Middle frontal gyrus (tissue), 1 donor: ENCODE measurements at regions not wholly inside any gene's neighbourhood (a gene's known extent, or its start where the extent isn't known, plus 50 kb on each side); places are given as distances from the start of the nearest gene placed in this dataset.
"Not testable (repeated sequence)": the region's sequence is repeated elsewhere in the genome, so short reads cannot be mapped to it uniquely, and the experiment has no call there.

Experiments
- DNase-seq: peaks from one replicate; pipeline ENCODE4 v3.0.0-alpha.2; 2015; ENCODE audit warnings: low spot score; ENCODE audit errors: extremely low spot score

DNA sequence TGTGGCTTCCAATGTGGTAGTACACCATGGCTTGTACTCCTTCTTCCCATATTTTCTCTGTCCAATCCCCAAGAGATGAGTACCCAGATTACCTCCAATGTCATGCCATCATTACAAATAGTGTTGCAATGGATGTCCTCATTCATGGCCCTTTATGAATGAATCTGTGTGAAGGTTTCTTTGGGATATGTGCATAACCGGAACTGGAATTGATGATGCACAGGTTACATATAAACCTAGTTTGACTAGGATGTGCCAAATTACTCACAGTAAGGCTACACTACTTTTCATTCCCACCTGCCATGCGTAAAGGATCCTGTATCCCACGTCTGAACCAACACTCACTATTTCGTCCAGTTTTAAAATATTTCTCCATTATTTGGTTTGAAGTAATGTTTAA is 173.9 kb upstream of the CXCR4 start:
- no peak for DNase-seq

DNA sequence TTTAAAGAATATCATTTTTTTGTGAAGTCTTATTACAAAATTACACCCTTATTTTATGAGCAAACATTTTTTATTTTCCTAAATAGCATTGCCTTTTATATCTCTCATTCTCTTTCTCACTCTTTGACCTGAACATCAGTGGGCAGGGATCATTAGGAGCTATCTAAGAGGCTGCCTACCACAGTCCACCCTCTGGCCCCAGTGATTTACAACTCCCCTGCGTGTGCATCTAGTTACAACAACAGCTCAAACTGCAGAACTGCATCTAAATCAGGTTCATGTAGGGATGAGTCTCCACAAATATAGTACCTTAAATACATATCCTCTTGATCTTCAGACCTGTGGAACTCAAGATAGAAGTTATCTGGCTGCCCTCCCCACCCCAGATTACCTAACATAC is 172.4 kb upstream of the CXCR4 start:
- no peak for DNase-seq

DNA sequence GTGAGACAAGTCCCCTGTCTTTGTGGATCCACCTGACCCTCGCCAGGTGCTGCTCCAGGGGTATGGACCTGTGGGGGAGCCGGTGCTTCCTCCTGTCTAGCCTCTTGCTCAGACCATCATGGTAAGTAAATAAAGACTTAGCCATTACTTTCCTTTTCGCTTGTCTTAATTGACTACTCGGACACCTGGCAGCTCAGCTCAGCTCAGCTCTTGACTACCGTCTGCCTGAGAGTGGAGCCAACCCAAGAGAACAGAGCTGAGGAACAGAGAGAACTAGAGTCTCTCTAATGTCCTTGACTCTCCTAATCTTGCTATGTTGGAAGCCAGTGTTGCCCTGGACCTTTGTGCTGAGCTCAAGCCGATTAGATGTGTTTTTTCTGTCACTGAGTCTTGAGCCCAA is 170.3 kb upstream of the CXCR4 start:
- no peak for DNase-seq

DNA sequence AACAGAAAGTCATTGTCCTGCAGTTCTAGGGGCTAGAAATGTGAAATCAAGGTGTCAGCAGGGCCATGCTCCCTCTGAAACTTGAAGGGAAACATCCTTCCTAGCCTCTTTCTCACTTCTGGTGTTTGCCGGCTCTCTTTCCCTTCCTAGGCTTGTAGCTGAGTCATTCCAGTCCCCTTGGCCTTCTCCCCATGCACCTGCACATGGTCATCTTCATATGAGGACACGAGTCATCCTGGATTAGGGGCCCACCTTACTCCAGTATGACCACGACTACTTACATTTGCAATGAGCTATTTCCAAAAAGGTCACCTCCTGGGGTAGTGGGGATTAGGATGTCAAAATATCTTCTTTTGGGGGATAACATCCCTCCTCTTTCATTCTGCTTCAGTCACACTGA is 168.5 kb upstream of the CXCR4 start:
- DNase-seq, result no peak

DNA sequence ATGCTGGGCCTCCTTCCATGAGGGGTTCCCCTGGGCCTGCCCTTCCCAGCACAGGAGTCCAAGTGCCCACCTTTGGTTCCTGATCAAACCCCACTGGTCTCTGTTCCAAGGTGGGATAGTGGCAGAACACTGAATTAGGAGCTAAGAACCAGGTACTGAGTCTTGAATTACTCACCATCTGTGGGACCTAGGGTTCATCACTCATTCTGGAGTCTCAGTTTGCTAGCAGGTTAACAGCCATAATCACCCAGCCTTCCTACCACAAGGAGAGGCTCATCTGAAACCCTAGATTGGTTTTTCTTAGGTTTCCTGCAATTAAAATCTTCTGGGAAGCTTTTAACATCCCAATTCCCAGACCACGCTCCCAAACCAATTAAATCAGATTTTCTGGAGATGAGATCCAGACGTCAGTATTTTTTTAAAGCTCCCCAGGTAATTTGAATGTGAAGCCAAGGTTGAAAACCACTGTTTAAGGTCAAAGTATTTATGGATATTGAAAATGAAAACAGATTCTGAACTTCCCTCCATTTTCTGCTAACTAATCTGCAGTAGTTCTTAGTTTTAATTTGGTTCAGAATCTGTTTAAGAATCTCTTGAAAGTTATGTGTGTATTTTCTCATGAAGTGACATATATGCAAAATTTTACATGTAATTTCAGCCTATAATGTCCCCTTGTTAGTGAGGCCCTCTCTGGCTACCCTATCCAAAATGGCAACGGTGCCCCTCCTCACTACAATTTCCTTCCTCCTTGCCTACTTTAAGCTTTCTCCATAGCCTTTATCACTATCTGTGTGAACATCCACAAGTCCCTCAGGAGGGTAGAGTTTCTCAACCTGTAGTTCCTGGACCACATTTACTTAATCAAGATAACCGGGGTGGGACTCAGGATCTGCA is 166.5 kb upstream of the CXCR4 start:
- DNase-seq, result no peak

DNA sequence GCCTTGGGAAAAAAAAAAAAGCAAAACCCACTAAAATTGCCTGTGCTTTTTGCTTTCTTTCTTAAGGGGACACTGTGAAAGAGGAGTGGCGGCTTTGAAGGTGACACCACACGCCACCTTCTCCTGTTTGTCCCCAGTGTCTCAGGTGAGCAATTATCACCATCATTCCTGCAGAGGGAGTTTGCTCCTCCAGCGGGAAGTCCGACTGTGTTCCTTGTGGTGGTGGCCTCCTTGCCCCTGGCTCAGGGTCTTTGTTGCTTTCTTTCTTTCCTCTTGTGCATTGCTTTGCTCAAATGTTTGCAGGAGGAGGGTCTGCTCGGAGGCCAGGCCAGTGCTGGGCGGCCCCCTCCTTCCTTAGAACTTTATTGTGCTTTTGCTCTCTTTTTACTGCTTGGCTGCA is 164.3 kb upstream of the CXCR4 start:
- DNase-seq, result no peak

DNA sequence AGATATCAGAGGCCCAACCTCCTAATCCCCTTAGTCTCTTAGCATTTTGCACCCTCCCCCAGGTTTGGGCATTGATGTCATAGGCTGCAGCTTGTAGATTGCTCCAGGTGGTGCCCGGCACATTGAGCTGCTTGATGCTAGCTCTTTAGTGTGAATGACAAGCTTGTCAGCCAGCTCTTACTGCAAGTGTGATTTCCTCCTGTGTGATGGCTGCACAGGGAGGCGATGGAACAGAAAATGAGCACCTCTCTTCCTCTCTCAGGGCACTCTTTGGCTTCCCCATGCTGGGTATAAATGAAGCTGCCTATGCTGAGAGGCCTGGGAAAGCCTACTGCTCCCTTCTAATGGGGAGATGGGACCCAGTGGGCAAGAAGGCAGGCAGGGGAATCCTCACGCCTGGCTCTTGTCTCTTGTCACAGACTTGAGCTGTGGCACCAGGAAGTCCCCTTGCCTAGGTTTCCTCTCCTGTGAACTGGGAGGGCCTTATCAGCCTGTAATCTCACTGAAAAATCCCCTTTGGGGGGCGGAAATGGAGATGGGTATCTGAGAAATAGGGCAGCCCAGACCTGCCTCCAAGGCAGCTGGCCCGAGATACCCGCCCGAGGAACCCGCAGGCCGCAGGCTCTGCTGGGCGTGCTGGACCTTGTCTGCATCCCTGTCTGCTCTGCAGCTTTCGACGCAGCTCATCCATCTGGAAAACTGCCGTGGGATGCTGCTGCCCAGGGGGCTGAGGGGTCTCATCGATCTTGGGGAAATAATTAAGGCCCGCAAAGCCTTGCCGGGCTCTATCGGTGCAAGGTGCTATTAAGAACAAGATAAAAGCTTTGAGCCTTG is 163.5 kb upstream of the CXCR4 start:
- no peak for DNase-seq

DNA sequence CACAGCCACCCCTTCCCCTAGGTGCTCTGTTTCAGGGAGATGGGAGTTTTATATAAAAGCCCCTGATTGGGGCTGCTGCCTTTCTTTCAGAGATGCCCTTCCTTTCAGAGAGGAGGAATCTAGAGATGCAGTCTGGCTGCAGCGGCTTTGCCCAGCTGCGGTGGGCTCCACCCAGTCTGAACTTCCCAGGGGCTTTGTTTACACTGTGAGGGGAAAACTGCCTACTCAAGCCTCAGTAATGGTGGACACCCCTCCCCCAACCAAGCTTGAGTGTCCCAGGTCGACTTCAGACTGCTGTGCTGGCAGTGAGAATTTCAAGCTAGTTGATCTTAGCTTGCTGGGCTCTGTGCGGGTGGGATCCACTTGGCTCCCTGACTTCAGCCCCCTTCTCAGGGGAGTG is 148.4 kb upstream of the CXCR4 start:
- DNase-seq, result not testable (repeated sequence)

DNA sequence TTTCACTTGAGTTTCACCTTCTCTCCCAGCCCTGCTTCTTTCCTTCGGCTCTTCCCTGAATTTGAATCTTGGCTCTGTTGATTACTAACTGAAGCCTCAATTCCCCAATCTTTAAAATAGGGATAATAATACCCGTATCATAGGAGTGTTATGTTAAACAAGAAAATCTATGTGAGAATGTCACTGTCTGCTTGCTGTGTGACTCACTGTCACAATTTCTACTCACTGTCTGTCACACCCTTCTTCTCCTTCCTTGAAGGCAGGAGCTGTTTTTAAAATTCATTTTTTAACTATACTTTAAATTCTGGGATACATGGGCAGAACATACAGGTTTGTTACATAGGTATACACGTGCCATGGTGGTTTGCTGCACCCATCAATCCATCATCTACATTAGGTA is 141.6 kb upstream of the CXCR4 start:
- no peak for DNase-seq

DNA sequence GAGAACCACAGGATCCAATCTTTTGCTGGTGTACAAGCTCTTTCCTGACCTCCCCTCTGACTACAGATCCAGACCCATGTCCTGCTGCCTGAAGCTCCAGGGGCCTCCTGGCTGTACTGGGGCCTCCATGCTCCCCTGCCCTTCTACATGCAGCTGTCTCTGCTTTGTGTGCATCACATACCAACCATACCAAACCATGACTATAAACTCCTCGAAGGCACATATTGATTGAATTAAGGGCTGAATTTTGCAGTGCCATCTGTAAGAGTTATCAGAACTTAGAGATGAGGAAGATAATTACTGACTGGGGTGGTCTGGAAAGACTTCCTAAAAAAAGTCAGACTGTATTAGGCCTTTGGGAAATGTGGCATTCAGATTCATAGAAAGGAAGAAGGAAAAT is 139.9 kb upstream of the CXCR4 start:
- DNase-seq, result no peak

DNA sequence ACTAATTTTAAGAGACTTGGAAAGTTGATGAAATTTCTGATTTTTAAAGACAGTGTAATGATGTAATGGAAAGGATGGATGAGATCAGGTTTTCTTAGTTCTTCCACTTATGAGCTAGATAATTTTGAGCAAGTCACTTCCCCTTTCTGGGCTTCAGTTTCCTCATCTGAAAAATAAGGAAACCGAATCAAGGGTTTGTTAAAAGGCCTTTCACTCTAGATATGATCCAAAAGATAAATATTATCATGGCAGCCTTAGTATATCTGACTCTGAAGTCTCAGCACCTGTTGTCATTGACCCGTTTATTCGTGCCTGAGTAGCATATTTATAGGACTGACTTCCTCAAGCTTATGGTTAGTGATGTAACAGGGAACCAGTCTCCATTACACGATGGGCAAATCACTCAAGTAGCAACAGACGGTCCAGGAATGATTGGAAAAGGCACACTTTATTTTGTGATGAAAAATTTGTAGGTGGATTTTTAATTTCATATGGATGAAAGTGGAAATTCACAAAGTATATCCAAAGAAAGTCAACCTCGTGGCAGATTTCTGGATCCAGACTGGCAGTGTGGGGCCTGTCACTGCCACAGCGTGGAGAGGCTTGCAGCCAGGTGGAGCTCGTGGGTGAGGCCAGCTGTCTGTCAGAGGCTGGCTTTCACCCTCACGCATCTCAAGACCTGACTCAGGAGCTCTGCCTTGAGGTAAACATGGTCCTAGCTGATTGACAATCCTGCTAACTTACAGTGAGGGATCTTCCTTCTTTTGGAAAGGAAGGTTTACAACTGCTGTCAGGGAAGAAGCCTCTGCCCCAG is 137.9 kb upstream of the CXCR4 start:
- DNase-seq, result no peak

DNA sequence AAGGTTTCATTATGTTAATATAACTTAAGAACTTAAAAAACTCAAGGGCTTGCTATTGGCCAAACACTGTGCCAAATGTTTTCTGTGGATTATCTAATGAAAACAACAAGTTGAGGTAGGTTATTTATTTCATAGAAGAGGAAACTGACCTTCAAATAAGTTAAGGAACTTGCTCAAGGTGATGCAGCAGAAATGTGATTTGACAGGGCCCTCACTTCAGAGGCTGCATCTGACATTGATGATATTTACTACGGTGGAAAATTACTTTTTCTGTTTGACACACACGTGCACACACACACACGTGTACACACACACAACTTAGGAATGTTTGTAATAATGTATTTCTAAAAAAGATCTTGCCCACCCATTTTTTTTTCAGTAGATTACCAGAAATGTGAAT is 137.2 kb upstream of the CXCR4 start:
- DNase-seq, result no peak

DNA sequence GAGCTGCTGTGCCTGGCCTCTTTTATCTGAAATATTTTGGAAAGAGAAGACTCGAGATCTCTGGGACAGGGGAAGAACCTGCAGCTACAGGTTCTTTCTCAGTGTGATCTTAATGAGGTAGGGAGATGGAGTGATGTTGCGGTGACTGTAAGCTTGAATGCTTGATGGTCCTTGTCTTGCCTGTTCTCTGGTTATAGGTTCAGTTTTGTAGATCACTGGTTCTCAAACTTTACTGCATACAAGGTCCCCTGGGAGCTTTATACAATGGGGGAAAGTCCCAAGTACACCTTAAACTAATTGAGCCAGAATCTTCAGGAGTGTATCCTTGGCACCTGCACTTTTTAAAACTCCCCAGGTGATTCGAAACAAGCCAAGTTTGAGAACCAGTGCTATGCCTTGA is 136.7 kb upstream of the CXCR4 start:
- no peak for DNase-seq

DNA sequence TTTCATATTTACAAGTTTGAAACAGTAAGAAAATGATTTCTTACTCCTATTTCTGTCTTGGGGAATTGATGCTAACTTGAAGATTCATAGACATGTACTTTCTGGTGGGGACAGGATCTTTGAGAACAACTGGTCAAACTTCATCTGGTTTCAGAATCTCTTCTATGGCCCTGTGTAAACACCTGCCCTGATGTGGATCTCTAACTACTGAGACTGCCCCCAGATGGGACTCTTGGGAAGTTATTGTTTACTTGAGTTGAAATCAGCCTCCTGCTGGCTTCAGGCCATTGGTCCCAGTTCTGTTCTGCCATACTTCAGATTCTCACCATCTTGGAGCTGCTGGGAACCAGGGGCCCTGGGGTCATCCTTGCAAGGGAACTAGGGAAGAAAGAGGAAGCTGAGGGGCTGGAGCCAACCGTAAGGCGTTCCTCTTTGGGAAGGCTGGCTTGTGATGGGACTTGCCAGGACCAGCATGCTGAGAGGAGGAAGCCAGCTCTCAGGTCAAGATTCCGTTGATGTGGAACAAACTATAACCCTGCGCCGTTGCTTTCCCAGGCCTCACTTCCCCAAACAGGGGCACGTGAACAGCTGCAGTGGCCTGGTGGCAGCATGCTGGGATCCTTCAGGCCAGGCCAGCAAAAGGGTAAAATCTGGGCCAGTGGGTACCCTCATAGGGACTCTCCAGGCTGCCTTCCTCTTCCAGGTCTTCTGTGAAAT is 135.5 kb upstream of the CXCR4 start:
- DNase-seq, result no peak

DNA sequence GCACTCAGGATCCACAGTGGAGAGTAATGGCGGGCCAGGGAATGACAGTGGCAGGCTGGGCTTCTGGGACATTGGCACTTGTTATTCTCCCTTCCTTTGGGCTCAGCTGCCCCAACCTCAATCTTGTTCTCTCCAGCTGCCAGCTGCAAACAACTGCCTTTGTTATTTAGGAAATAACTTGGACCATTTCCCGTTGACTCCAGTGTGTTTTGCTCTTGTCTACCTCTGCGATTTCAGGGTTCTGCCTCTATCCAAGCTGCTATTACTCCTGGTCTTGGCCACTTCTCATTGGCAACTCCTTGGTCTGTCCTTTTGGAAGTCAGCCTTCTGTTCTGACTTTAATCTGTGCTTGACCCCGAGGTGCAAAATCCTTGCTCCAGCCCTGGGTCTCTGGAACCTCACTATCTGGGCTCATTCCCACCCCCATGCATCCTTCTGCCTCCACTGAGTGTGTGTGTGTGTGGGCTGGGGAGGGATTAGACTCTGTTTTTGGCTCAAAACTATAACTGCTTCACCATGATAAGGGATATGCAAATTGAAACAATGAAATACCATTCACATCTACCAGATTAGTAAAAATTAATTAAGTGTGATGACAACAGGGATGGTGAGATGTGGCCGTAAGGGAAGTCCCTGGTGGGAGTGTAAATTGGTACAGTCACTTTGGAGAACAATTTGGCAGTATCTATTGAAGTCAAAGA is 134.1 kb upstream of the CXCR4 start:
- no peak for DNase-seq

DNA sequence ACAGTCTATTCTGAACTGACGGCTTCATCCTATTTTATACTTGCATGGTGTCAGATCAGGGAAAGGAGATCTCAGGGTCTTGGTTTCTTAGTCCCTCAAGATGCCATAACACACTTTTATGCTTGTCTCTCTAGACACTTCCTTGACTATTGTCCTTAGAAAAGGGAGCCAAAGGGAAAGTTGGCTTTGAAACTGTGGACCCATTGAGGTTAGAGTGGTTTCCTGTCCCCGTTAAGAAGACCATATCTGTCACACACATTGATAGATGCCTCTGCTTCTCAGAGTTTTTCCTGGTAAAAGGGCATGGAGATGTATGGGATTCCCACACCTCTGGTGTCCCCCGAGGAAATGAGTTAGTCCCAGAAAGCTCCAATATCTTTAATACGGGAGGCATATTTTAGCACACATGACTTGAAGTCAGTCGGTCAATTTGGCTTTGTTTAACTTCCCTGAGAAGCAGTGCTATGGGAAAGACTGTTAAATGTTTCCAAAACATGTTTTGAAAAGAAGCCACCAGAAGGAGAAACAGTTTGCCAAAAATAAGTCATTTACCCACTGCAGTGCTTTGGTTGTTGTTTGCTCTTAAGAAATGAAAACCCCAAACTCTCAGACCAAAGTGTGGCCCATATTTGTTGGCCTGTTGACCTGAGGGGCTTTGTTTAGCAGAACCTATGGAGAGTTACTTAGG is 133.4 kb upstream of the CXCR4 start:
- DNase-seq, result no peak

DNA sequence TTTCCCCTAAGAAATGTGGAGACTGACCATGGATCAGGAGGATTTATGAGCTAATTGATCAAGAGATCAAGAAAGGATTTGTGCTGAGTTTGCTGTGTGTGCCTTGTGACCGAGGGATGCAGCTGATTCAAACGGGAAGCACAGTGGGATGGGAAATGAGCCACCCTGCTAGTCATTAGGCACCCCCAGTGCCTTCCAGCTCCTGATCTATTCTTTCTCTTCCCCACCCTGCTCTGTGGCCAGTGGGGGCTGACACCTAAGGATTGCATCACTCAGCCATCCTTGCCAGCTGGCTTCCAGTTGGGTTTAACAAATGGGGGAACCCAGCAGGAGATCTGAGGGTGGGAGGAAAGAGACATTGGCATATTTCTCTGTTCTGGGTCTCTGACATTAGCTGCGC is 132.2 kb upstream of the CXCR4 start:
- DNase-seq, result no peak

DNA sequence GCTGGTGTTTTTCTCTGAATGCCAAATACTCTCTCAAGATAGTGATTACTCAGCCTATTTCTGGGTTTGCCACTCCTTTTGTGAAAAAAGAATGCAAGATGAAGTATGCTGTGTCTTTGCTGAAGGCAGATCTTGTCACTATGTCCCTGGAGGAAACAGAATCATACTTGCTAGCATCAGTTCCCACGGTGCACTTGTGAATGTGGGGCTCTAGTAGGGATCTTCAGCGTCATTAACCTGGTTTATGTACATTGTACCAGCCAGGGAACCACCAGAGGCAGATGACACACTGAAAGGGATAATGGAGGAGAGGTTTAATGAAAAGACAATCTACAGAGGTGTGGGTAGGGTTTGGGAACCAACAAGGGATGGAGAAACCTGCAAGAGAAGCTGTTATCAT is 131.0 kb upstream of the CXCR4 start:
- no peak for DNase-seq

DNA sequence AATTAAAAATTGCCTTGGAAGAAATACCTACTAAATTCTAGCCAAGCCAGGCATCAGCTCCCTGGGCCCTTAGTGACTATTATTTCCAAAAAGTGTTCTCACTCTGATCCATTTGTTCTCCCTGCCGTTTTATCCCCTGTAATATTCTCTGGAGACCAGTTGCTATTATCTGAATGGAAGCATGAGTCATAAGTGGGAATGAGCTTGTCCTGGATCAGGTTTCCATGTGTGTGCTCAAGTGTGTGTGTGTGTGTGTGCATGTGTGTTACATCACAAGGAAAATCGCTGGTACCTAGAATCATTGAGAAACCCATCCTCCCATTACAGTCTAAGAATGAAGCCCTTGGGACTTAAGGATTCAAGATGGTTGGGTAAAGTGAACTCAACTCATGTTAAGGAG is 130.3 kb upstream of the CXCR4 start:
- no peak for DNase-seq
